Fibroblast of pulmonary artery (primary cell): ENCODE measurements at regions not wholly inside any gene's neighbourhood (a gene's known extent, or its start where the extent isn't known, plus 50 kb on each side); places are given as distances from the start of the nearest gene placed in this dataset.

Experiments used
- DNase-seq: peaks from one replicate; pipeline ENCODE4 v3.0.0-alpha.2; 2010; ENCODE audit warnings: low read depth
- H3K4me3 ChIP-seq: replicated peaks from 2 replicates; pipeline ENCODE4 v1.5.1; 2011; ENCODE audit warnings: low read depth, mild to moderate bottlenecking, control low read depth, low read length, moderate library complexity
- CTCF ChIP-seq: IDR thresholded peaks from 2 replicates; pipeline ENCODE4 v1.5.1; 2011; ENCODE audit warnings: mild to moderate bottlenecking, control low read depth, low read length, inconsistent platforms; ENCODE audit errors: missing control alignments

GRCh38 chr10:131009791-131010190, 301.7 kb downstream of the TCERG1L start:
- TF ChIP-seq CTCF = no peak
- DNase-seq = no peak
- H3K4me3 ChIP-seq = no peak overlapping the region

GRCh38 chr10:131010965-131011575, 300.5 kb downstream of the TCERG1L start:
- DNase-seq = no peak
- no peak overlapping the region for H3K4me3 ChIP-seq
- no peak for TF ChIP-seq CTCF

GRCh38 chr10:131011936-131012640, 299.4 kb downstream of the TCERG1L start:
- DNase-seq = no peak
- no peak overlapping the region for H3K4me3 ChIP-seq
- TF ChIP-seq CTCF = no peak

- no peak for TF ChIP-seq CTCF
- no peak for DNase-seq
- no peak overlapping the region for H3K4me3 ChIP-seq
Observed at GRCh38 chr10:131012641-131012985, 298.9 kb downstream of the TCERG1L start.

GRCh38 chr10:131013281-131013912, 298.1 kb downstream of the TCERG1L start:
- no peak for TF ChIP-seq CTCF
- H3K4me3 ChIP-seq = no peak overlapping the region
- no peak for DNase-seq

GRCh38 chr10:131014271-131014670, 297.2 kb downstream of the TCERG1L start:
- no peak for DNase-seq
- H3K4me3 ChIP-seq = no peak overlapping the region
- no peak for TF ChIP-seq CTCF
